GM13976 (cell line): ENCODE measurements at regions not wholly inside any gene's neighbourhood (a gene's known extent, or its start where the extent isn't known, plus 50 kb on each side); places are given as distances from the start of the nearest gene placed in this dataset.

Experiments
- DNase-seq: peaks from one replicate; pipeline ENCODE4 v3.0.0; 2012; ENCODE audit warnings: low spot score
- CTCF ChIP-seq: IDR thresholded peaks from 2 replicates; pipeline ENCODE4 v1.5.1; 2012; ENCODE audit warnings: borderline replicate concordance, mild to moderate bottlenecking; ENCODE audit not compliant: insufficient read depth; ENCODE audit errors: extremely low read depth, missing control alignments, control extremely low read depth
- in situ Hi-C: fragments of 300-500 bp; cut with MboI; formaldehyde crosslinking; loops from one replicate; pipeline ENCODE4 v1.12.0; 2022; ENCODE audit warnings: low sequenced_read_pairs, mixed read lengths, inconsistent platforms; ENCODE audit not compliant: unreplicated experiment

- no peak for TF ChIP-seq CTCF
- in situ Hi-C loops, result no loop called here
- no peak for DNase-seq
Measured at GRCh38 chr18:42163321-42163720, 208.3 kb downstream of the PIK3C3 start.

GRCh38 chr18:42164556-42164955 is 209.5 kb downstream of the PIK3C3 start:
- no peak for TF ChIP-seq CTCF
- no peak for DNase-seq
- in situ Hi-C loops, result no loop called here

GRCh38 chr18:42165922-42166513 is 211.0 kb downstream of the PIK3C3 start:
- no peak for DNase-seq
- in situ Hi-C loops, result no loop called here
- TF ChIP-seq CTCF, result no peak

- no peak for TF ChIP-seq CTCF
- in situ Hi-C loops, result no loop called here
- DNase-seq, result no peak
Measured at GRCh38 chr18:42168487-42168886, 213.5 kb downstream of the PIK3C3 start.

GRCh38 chr18:42168907-42169306 is 213.9 kb downstream of the PIK3C3 start:
- TF ChIP-seq CTCF, result no peak
- in situ Hi-C loops, result no loop called here
- DNase-seq, result no peak

GRCh38 chr18:42174909-42175308 is 219.9 kb downstream of the PIK3C3 start:
- no peak for TF ChIP-seq CTCF
- in situ Hi-C loops, result no loop called here

GRCh38 chr18:42176599-42176998 is 221.6 kb downstream of the PIK3C3 start:
- TF ChIP-seq CTCF, result no peak
- in situ Hi-C loops, result no loop called here

More at GRCh38 chr18:42174909-42175308, 219.9 kb downstream of the PIK3C3 start:
- no peak for DNase-seq

More at GRCh38 chr18:42176599-42176998, 221.6 kb downstream of the PIK3C3 start:
- no peak for DNase-seq
